Esophagus muscularis mucosa (tissue), 4 donors: ENCODE measurements at regions not wholly inside any gene's neighbourhood (a gene's known extent, or its start where the extent isn't known, plus 50 kb on each side); places are given as distances from the start of the nearest gene placed in this dataset.

Source experiments
- DNase-seq: peaks from one replicate; pipeline ENCODE4 v3.0.0-alpha.2; 2017; ENCODE audit errors: extremely low spot score
- H3K27ac ChIP-seq, 4 donors: fragments of 200-600 bp; sonication (generic); replicated peaks in 1 of 4; 1 replicate in 3 of 4; 2 replicates in 1 of 4; pipeline ENCODE4 v1.5.1; 2016 to 2019; ENCODE audit warnings: mild to moderate bottlenecking in 1 of 4
- H3K27me3 ChIP-seq, 4 donors: fragments of 200-600 bp; sonication (generic); one replicate each; pipeline versions ENCODE4 v1.5.1 to v1.6.0; 2016 to 2019
- H3K36me3 ChIP-seq, 4 donors: fragments of 200-600 bp; sonication (generic); one replicate each; pipeline ENCODE4 v1.5.1; 2016 to 2019
- H3K4me1 ChIP-seq, 4 donors: fragments of 200-600 bp; sonication (generic); one replicate each; pipeline ENCODE4 v1.5.1; 2016 to 2019
- H3K4me3 ChIP-seq, 4 donors: fragments of 200-600 bp; sonication (generic); 1 replicate in 2 of 4; 2 replicates in 2 of 4; pipeline ENCODE4 v1.5.1; 2016 to 2019; ENCODE audit warnings: mild to moderate bottlenecking in 4 of 4, moderate library complexity in 1 of 4
- H3K9me3 ChIP-seq, 4 donors: fragments of 200-600 bp; sonication (generic); 1 replicate in 3 of 4; 2 replicates in 1 of 4; pipeline ENCODE4 v1.5.1; 2016 to 2019
- EP300 ChIP-seq: sonication (generic); formaldehyde crosslinking; IDR thresholded peaks from one replicate; pipeline ENCODE4 v1.6.1; 2017; ENCODE audit warnings: antibody characterized with exemption
- POLR2A ChIP-seq: fragments of 450-650 bp; IDR thresholded peaks from one replicate; pipeline ENCODE4 v1.6.1; 2017; ENCODE audit warnings: antibody characterized with exemption, moderate library complexity, mild to moderate bottlenecking, low read depth
- POLR2AphosphoS5 ChIP-seq, 2 donors: sonication (generic); formaldehyde crosslinking; IDR thresholded peaks; one replicate each; pipeline ENCODE4 v1.6.1; 2017; ENCODE audit warnings: antibody characterized with exemption in 2 of 2
- WGBS: methylation state at CpG from one replicate; pipeline ENCODE4 v1.1.5; 2018; 5-methylcytosine and 5-hydroxymethylcytosine counted together
- intact Hi-C: fragments of 100-400 bp; cut with DNase I; formaldehyde crosslinking; loops from one replicate; pipeline ENCODE4 v1.15.1; 2023
- TF ChIP-seq, protein P1 (sequence below), 3 experiments: fragments of 200-600 bp in 2 of 3; fragments of 450-650 bp in 1 of 3; sonication (generic) in 2 of 3; IDR thresholded peaks; one replicate each; pipeline ENCODE4 v1.5.1; 2017 to 2019; ENCODE audit warnings: antibody characterized with exemption in 3 of 3, mild to moderate bottlenecking in 2 of 3, moderate library complexity in 1 of 3

DNA sequence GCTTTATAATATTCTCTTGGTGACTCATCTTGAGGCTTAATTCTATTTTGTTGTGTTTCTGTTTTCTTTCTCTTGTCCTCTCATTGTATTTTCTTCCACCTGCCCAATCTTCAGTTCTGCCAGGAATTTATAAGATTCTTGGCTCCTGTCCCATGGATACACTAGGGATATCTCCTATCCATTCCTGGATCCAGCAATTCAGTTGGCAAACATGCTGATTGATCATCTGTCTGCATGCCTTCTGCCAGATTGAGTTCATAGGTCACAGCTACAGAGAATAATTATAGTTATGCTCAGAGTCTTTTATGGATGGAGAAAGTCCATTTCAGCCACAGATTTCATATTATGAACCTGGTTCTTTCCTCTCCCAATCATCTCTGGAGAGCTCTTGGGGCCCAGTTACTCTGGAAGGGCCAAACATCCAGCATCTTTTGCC, 140.4 kb upstream of the MAGI2 start:
- H3K36me3 ChIP-seq, result no peaks in the 10 kb centered on the region
- H3K4me3 ChIP-seq, result no peak overlapping the region
- intact Hi-C loops, result no loop called here
- DNase-seq, result no peak
- H3K27me3 ChIP-seq, result no peaks in the 10 kb centered on the region
- no peaks in the 10 kb centered on the region for H3K4me1 ChIP-seq
- no peak for TF ChIP-seq POLR2AphosphoS5 (IDR thresholded peaks at IDR 0.05)
- TF ChIP-seq, protein P1, sequence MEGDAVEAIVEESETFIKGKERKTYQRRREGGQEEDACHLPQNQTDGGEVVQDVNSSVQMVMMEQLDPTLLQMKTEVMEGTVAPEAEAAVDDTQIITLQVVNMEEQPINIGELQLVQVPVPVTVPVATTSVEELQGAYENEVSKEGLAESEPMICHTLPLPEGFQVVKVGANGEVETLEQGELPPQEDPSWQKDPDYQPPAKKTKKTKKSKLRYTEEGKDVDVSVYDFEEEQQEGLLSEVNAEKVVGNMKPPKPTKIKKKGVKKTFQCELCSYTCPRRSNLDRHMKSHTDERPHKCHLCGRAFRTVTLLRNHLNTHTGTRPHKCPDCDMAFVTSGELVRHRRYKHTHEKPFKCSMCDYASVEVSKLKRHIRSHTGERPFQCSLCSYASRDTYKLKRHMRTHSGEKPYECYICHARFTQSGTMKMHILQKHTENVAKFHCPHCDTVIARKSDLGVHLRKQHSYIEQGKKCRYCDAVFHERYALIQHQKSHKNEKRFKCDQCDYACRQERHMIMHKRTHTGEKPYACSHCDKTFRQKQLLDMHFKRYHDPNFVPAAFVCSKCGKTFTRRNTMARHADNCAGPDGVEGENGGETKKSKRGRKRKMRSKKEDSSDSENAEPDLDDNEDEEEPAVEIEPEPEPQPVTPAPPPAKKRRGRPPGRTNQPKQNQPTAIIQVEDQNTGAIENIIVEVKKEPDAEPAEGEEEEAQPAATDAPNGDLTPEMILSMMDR (IDR thresholded peaks at IDR 0.05), result no peak
- no peak for TF ChIP-seq EP300
- no peak for TF ChIP-seq POLR2A
- H3K27ac ChIP-seq, result no peak overlapping the region
- H3K9me3 ChIP-seq, result no peaks in the 10 kb centered on the region

DNA sequence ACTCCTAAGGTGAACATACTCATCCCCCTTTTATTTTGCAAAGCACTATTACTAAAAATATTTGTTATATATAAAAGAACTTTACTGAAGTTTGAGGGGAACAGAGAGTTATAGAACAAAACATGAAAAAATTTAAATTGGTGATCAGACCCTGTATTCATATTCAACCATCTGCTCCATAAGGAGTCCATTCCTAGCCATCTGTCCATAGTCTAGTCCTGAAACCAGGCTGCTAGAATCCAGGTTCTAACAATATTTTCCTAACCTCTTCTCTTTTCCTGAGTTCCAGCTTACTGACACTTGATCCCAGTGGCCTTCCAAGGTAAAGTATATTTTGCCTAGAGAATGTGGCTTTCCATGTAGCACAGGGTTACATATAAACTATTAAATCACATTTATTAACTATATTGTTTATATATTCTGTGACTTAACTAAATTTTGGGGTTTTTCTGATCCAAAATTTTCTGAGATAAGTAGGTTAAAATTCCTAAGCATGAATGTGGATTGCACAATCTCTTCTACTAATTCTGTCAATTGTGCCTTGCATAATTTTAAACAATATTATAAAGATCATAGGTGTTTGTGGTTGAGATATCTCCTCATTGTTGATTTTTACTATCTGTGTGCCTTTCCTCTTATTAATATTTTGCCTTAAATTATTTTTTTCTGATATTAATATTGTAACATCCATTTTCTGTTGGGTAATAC, 137.6 kb upstream of the MAGI2 start:
- TF ChIP-seq POLR2A, result no peak
- TF ChIP-seq EP300, result no peak
- no peaks in the 10 kb centered on the region for H3K36me3 ChIP-seq
- no peak overlapping the region for H3K4me3 ChIP-seq
- H3K4me1 ChIP-seq, result no peaks in the 10 kb centered on the region
- H3K27me3 ChIP-seq, result no peaks in the 10 kb centered on the region
- intact Hi-C loops, result no loop called here
- no peaks in the 10 kb centered on the region for H3K9me3 ChIP-seq
- no peak overlapping the region for H3K27ac ChIP-seq
- DNase-seq, result no peak

DNA sequence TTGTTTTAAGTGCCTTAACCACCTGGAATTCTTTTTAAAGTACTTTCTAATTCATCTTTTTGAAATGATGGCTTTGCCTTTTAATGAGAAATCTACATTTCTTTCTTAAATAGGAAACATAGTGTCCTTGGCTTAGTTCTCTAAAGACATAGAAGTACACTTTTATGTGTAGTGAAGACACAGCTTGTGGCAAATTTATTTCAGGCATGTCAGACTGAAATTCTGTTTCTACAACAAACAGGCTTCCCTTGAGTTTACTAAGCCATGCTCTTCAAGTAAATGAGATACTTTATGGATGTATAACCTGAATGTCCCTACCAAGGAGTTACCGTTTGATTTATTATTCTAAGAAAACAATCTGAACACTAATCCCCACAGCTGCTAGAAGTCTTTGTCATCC, 136.9 kb upstream of the MAGI2 start:
- Histone ChIP-seq H3K4me1 (no peaks in the 10 kb centered on the region), H3K4me3 (no peak overlapping the region), H3K9me3 (no peaks in the 10 kb centered on the region), H3K27ac (no peak overlapping the region), H3K36me3 (no peaks in the 10 kb centered on the region), H3K27me3 (no peaks in the 10 kb centered on the region)
- WGBS, result 50% methylated on average over 1 of the region's 1 CpG
- no peak for DNase-seq
- no peak for TF ChIP-seq POLR2A
- no peak for TF ChIP-seq EP300
- TF ChIP-seq POLR2AphosphoS5 (IDR thresholded peaks at IDR 0.05), result no peak
- TF ChIP-seq, protein P1 (IDR thresholded peaks at IDR 0.05), result no peak
- intact Hi-C loops, result no loop called here

DNA sequence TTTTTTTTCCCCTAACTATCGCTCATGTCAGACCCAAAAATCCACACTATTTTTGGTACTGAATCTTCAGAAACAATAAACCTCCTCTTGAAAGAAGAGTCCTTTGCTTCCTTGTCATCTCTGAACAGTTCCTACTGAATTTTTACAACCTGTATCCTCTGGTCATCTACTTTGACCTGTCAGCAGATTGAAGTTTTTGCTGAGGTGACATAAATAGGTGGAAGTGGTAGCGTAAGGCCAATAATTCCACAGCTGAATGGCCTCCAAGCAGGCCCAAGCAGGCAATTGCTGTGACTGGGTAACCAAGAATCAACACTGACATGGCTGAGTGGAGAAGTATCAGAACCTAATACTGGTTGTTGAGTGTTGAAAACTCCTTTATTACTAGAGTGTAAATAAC, 117.4 kb upstream of the MAGI2 start:
- DNase-seq, result no peak
- Histone ChIP-seq H3K4me1 (no peaks in the 10 kb centered on the region), H3K27me3 (no peaks in the 10 kb centered on the region), H3K27ac (no peak overlapping the region), H3K4me3 (no peak overlapping the region), H3K36me3 (no peaks in the 10 kb centered on the region), H3K9me3 (no peaks in the 10 kb centered on the region)
- intact Hi-C loops, result no loop called here
- WGBS, result 100% methylated on average over 2 of the region's 2 CpGs
- TF ChIP-seq, protein P1 (IDR thresholded peaks at IDR 0.05), result no peak
- no peak for TF ChIP-seq EP300
- TF ChIP-seq POLR2AphosphoS5 (IDR thresholded peaks at IDR 0.05), result no peak
- no peak for TF ChIP-seq POLR2A

DNA sequence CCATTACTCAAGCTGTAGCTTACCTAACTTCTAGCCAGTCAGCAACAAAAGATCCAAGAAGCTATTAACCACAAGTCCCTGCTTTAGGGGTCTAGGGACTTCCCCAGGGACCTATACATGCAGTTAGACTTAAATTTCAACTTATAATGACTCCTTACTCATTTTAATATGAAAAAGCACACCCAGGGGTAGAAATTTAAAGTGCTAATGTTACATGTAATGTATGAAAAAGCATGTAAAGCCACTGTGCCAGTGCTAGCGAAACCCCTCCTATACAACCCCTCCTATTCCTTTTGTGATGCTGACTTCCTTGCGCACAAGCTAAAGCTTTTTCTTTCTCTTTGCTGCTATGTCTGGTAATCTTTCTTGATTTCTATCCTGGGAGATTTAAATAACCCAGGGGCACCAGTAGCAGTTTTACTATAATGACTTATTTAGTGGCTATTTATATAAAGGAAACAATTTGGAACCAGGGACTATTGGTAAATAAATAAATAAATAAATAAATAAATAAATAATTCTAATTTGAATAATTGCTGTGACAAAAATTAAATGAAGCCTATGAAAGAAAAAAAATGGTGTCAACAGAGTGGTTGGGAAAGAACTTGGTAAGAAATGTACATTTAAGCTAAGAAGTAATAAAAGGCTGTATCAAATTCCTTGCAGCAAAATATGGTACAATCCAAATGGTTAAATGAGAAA, 110.5 kb upstream of the MAGI2 start:
- no peak for TF ChIP-seq POLR2AphosphoS5 (IDR thresholded peaks at IDR 0.05)
- TF ChIP-seq, protein P1 (IDR thresholded peaks at IDR 0.05), result no peak
- no peak for TF ChIP-seq POLR2A
- TF ChIP-seq EP300, result no peak
- intact Hi-C loops, result no loop called here
- DNase-seq, result no peak
- no peaks in the 10 kb centered on the region for H3K4me1 ChIP-seq
- H3K27ac ChIP-seq, result no peak overlapping the region
- 100% methylated on average over 2 of the region's 2 CpGs for WGBS
- H3K4me3 ChIP-seq, result no peak overlapping the region
- H3K27me3 ChIP-seq, result no peaks in the 10 kb centered on the region
- no peaks in the 10 kb centered on the region for H3K9me3 ChIP-seq
- H3K36me3 ChIP-seq, result no peaks in the 10 kb centered on the region
